NCI-H2196 treated with DMSO at 0.1 percent for 48 hours (cell line): ENCODE measurements at regions not wholly inside any gene's neighbourhood (a gene's known extent, or its start where the extent isn't known, plus 50 kb on each side); places are given as distances from the start of the nearest gene placed in this dataset.
"Not testable (repeated sequence)": the region's sequence is repeated elsewhere in the genome, so short reads cannot be mapped to it uniquely, and the experiment has no call there.

Experiments
- DNase-seq: peaks from one replicate; lab custom pipeline; 2025; ENCODE audit not compliant: unreplicated experiment; lab: John Stamatoyannopoulos, UW

GRCh38 chr5:122665051-122665450, 109.8 kb upstream of the SNX2 start:
- no peak for DNase-seq

GRCh38 chr5:122668552-122668951, 106.3 kb upstream of the SNX2 start:
- DNase-seq, result no peak

GRCh38 chr5:122669709-122670108, 105.2 kb upstream of the SNX2 start:
- not testable (repeated sequence) for DNase-seq

- no peak for DNase-seq
Observed at GRCh38 chr5:122673343-122673742, 101.5 kb upstream of the SNX2 start.

GRCh38 chr5:122674385-122674784, 100.5 kb upstream of the SNX2 start:
- no peak for DNase-seq

- DNase-seq, result no peak
Observed at GRCh38 chr5:122680623-122681350, 94.1 kb upstream of the SNX2 start.

- DNase-seq, result no peak
Observed at GRCh38 chr5:122683631-122684030, 91.2 kb upstream of the SNX2 start.

GRCh38 chr5:122690266-122690665, 84.6 kb upstream of the SNX2 start:
- DNase-seq, result no peak

- no peak for DNase-seq
Observed at GRCh38 chr5:122691931-122692330, 82.9 kb upstream of the SNX2 start.

GRCh38 chr5:122693963-122694362, 80.9 kb upstream of the SNX2 start:
- DNase-seq, result no peak

GRCh38 chr5:122694884-122695283, 80.0 kb upstream of the SNX2 start:
- DNase-seq, result no peak

- not testable (repeated sequence) for DNase-seq
Observed at GRCh38 chr5:122696735-122697134, 78.1 kb upstream of the SNX2 start.

GRCh38 chr5:122697191-122697590, 77.7 kb upstream of the SNX2 start:
- no peak for DNase-seq

GRCh38 chr5:122699201-122699600, 75.7 kb upstream of the SNX2 start:
- no peak for DNase-seq

GRCh38 chr5:122701640-122702523, 73.0 kb upstream of the SNX2 start:
- DNase-seq, result no peak

GRCh38 chr5:122702524-122702875, 72.4 kb upstream of the SNX2 start:
- no peak for DNase-seq

GRCh38 chr5:122703203-122703602, 71.7 kb upstream of the SNX2 start:
- no peak for DNase-seq

GRCh38 chr5:122704247-122705036, 70.4 kb upstream of the SNX2 start:
- DNase-seq, result no peak

GRCh38 chr5:122705851-122706250, 69.0 kb upstream of the SNX2 start:
- no peak for DNase-seq

GRCh38 chr5:122707796-122708195, 67.1 kb upstream of the SNX2 start:
- DNase-seq, result no peak

GRCh38 chr5:122713041-122713440, 61.8 kb upstream of the SNX2 start:
- DNase-seq, result no peak

GRCh38 chr5:122715095-122715494, 59.8 kb upstream of the SNX2 start:
- no peak for DNase-seq
